Stimulated activated CD4-positive, alpha-beta T cell treated with anti-CD3 and anti-CD28 coated beads, TNF-alpha, amount 100 ng/mL, for 1 hour (primary cell): ENCODE measurements at regions not wholly inside any gene's neighbourhood (a gene's known extent, or its start where the extent isn't known, plus 50 kb on each side); places are given as distances from the start of the nearest gene placed in this dataset.

Experiments
- DNase-seq, 3 donors: peaks; one replicate each; pipeline ENCODE4 v3.0.0-alpha.2; 2020; ENCODE audit warnings: low read depth in 3 of 3, low spot score in 1 of 3

GRCh38 chr5:158644301-158644700 is 455.4 kb downstream of the EBF1 start:
- no peak for DNase-seq

- no peak for DNase-seq
Observed at GRCh38 chr5:158643840-158644239, 455.9 kb downstream of the EBF1 start.

GRCh38 chr5:158642879-158643278 is 456.8 kb downstream of the EBF1 start:
- no peak for DNase-seq

- no peak for DNase-seq
Observed at GRCh38 chr5:158641016-158641415, 458.7 kb downstream of the EBF1 start.

GRCh38 chr5:158640593-158640980 is 459.1 kb downstream of the EBF1 start:
- DNase-seq, result no peak

GRCh38 chr5:158639881-158640592 is 459.7 kb downstream of the EBF1 start:
- no peak for DNase-seq

- no peak for DNase-seq
Observed at GRCh38 chr5:158638396-158638795, 461.3 kb downstream of the EBF1 start.

GRCh38 chr5:158637039-158637438 is 462.7 kb downstream of the EBF1 start:
- DNase-seq, result no peak

- no peak for DNase-seq
Observed at GRCh38 chr5:158635565-158635964, 464.2 kb downstream of the EBF1 start.

GRCh38 chr5:158634714-158635113 is 465.0 kb downstream of the EBF1 start:
- no peak for DNase-seq

GRCh38 chr5:158629591-158630312 is 470.0 kb downstream of the EBF1 start:
- no peak for DNase-seq

GRCh38 chr5:158626718-158627117 is 473.0 kb downstream of the EBF1 start:
- DNase-seq, result no peak

GRCh38 chr5:158623971-158624370 is 475.7 kb downstream of the EBF1 start:
- no peak for DNase-seq

GRCh38 chr5:158621391-158621790 is 478.3 kb downstream of the EBF1 start:
- DNase-seq, result no peak

- no peak for DNase-seq
Observed at GRCh38 chr5:158619083-158619788, 480.5 kb downstream of the EBF1 start.

- DNase-seq, result no peak
Observed at GRCh38 chr5:158618256-158618655, 481.5 kb downstream of the EBF1 start.

- no peak for DNase-seq
Observed at GRCh38 chr5:158616707-158617106, 483.0 kb downstream of the EBF1 start.

- DNase-seq, result no peak
Observed at GRCh38 chr5:158614951-158615350, 484.8 kb downstream of the EBF1 start.

GRCh38 chr5:158611581-158611980 is 488.1 kb downstream of the EBF1 start:
- DNase-seq, result no peak

- no peak for DNase-seq
Observed at GRCh38 chr5:158610051-158610415, 489.7 kb downstream of the EBF1 start.

- DNase-seq, result no peak
Observed at GRCh38 chr5:158609333-158610050, 490.2 kb downstream of the EBF1 start.

GRCh38 chr5:158607088-158607487 is 492.6 kb downstream of the EBF1 start:
- DNase-seq, result no peak
